Keratinocyte (primary cell): ENCODE measurements at regions not wholly inside any gene's neighbourhood (a gene's known extent, or its start where the extent isn't known, plus 50 kb on each side); places are given as distances from the start of the nearest gene placed in this dataset.

Experiments used
- DNase-seq: peaks from one replicate; pipeline ENCODE4 v3.0.0-alpha.2; 2011; ENCODE audit warnings: low read depth, missing footprints, low spot score
- FAIRE-seq: peaks from 2 replicates; lab custom pipeline; 2011; peaks lifted over from hg19 to GRCh38; lab: Jason Lieb, UNC
- H2AFZ ChIP-seq: 2 replicates; pipeline ENCODE4 v1.6.0; 2012; ENCODE audit warnings: low read length, control low read depth, inconsistent platforms; ENCODE audit not compliant: control insufficient read depth
- H3K27ac ChIP-seq: 2 replicates; pipeline ENCODE4 v1.5.1; 2011; ENCODE audit warnings: low read length; ENCODE audit not compliant: control insufficient read depth, insufficient read depth
- H3K27me3 ChIP-seq: 3 replicates; pipeline ENCODE4 v1.6.0; 2011; ENCODE audit warnings: low read length; ENCODE audit not compliant: control insufficient read depth, insufficient read depth; ENCODE audit errors: extremely low read depth
- H3K36me3 ChIP-seq, 2 experiments: 2 replicates in 1 of 2; 3 replicates in 1 of 2; pipeline ENCODE4 v1.5.1; 2011; ENCODE audit warnings: low read length in 2 of 2, mild to moderate bottlenecking in 1 of 2; ENCODE audit not compliant: control insufficient read depth in 2 of 2, insufficient read depth in 2 of 2; ENCODE audit errors: extremely low read depth in 1 of 2
- H3K4me1 ChIP-seq: 3 replicates; pipeline ENCODE4 v1.5.1; 2011; ENCODE audit warnings: low read length; ENCODE audit not compliant: control insufficient read depth, insufficient read depth; ENCODE audit errors: extremely low read depth
- H3K4me2 ChIP-seq: 3 replicates; pipeline ENCODE4 v1.6.0; 2011; ENCODE audit warnings: low read depth, low read length; ENCODE audit not compliant: control insufficient read depth, insufficient read depth; ENCODE audit errors: extremely low read depth
- H3K4me3 ChIP-seq, 3 experiments: fragments of 200-600 bp in 1 of 3; sonication (generic) in 1 of 3; 2 replicates in 2 of 3; 3 replicates in 1 of 3; pipeline ENCODE4 v1.5.1; 2011 to 2016; ENCODE audit warnings: low read length in 3 of 3, mild to moderate bottlenecking in 3 of 3, control low read depth in 2 of 3, inconsistent platforms in 1 of 3, low read depth in 1 of 3, mixed read lengths in 1 of 3, mixed run types in 1 of 3, moderate library complexity in 1 of 3; ENCODE audit not compliant: control insufficient read depth in 2 of 3, insufficient read depth in 2 of 3; ENCODE audit errors: extremely low read depth in 1 of 3
- H3K79me2 ChIP-seq: 2 replicates; pipeline ENCODE4 v1.6.0; 2012; ENCODE audit warnings: low read length; ENCODE audit not compliant: control insufficient read depth, insufficient read depth
- H3K9ac ChIP-seq: 3 replicates; pipeline ENCODE4 v1.6.0; 2011; ENCODE audit warnings: low read length; ENCODE audit not compliant: control insufficient read depth, insufficient read depth; ENCODE audit errors: extremely low read depth
- H3K9me1 ChIP-seq: 3 replicates; pipeline ENCODE4 v1.6.0; 2011; ENCODE audit warnings: low read length; ENCODE audit not compliant: control insufficient read depth, insufficient read depth; ENCODE audit errors: extremely low read depth
- H3K9me3 ChIP-seq: 2 replicates; pipeline ENCODE4 v1.5.1; 2012; ENCODE audit warnings: low read depth, low read length; ENCODE audit not compliant: control insufficient read depth
- H4K20me1 ChIP-seq: 3 replicates; pipeline ENCODE4 v1.6.0; 2011; ENCODE audit warnings: low read length; ENCODE audit not compliant: control insufficient read depth, insufficient read depth; ENCODE audit errors: extremely low read depth
- EZH2 ChIP-seq: IDR thresholded peaks from one replicate; pipeline ENCODE4 v1.6.1; 2012; ENCODE audit warnings: inconsistent platforms, mild to moderate bottlenecking, low read length, moderate library complexity
- dilution Hi-C: fragments of 300-500 bp; cut with MboI; formaldehyde crosslinking; loops from one replicate; pipeline ENCODE4 v1.7.0; 2020; ENCODE audit warnings: low sequenced_read_pairs; ENCODE audit not compliant: extremely low pct_ligation_motif_present
- TF ChIP-seq, protein P1 (sequence below), 3 experiments: IDR thresholded peaks in 1 of 3; conservative IDR thresholded peaks in 1 of 3; optimal IDR thresholded peaks in 1 of 3; 2 replicates in 2 of 3; 3 replicates in 1 of 3; pipeline versions ENCODE3 to v1.5.1; 2011; ENCODE audit warnings: low read length in 3 of 3, mild to moderate bottlenecking in 3 of 3, moderate library complexity in 2 of 3, control low read depth in 1 of 3, inconsistent platforms in 1 of 3; ENCODE audit not compliant: insufficient read depth in 2 of 3; ENCODE audit errors: extremely low read depth in 1 of 3

DNA sequence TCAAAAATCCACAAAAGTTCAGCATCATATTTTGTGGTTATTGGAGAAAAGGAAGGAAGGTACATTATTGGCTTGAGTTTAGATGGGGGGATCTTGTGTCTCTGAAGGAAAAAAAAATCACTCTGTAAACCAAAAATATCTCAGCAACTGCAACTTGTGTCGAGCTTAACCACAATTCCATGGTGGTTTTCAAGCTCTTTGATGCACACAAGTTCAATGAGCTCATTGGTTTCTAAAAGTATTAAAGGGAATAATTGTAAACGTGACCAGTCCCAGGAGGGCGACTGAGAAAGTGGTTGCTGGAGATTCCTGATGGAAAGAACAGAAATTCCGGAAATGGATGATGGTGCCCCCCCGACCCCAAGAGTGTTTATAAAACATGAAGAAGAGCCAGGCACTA is 173.8 kb downstream of the PSAT1 start:
- no peak for DNase-seq
- no peaks in the 10 kb centered on the region for H3K4me1 ChIP-seq
- H3K9me1 ChIP-seq: no peaks in the 10 kb centered on the region
- H3K27me3 ChIP-seq: no peaks in the 10 kb centered on the region
- H3K4me3 ChIP-seq: no peak overlapping the region
- H3K9ac ChIP-seq: no peak overlapping the region
- no peaks in the 10 kb centered on the region for H4K20me1 ChIP-seq
- no peak overlapping the region for H3K4me2 ChIP-seq
- no peaks in the 10 kb centered on the region for H3K9me3 ChIP-seq
- H2AFZ ChIP-seq: no peak overlapping the region
- TF ChIP-seq, protein P1, sequence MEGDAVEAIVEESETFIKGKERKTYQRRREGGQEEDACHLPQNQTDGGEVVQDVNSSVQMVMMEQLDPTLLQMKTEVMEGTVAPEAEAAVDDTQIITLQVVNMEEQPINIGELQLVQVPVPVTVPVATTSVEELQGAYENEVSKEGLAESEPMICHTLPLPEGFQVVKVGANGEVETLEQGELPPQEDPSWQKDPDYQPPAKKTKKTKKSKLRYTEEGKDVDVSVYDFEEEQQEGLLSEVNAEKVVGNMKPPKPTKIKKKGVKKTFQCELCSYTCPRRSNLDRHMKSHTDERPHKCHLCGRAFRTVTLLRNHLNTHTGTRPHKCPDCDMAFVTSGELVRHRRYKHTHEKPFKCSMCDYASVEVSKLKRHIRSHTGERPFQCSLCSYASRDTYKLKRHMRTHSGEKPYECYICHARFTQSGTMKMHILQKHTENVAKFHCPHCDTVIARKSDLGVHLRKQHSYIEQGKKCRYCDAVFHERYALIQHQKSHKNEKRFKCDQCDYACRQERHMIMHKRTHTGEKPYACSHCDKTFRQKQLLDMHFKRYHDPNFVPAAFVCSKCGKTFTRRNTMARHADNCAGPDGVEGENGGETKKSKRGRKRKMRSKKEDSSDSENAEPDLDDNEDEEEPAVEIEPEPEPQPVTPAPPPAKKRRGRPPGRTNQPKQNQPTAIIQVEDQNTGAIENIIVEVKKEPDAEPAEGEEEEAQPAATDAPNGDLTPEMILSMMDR (optimal IDR thresholded peaks at IDR 0.05 in 1 of 3, IDR thresholded peaks at IDR 0.05 in 1 of 3, conservative IDR thresholded peaks at IDR 0.05 in 1 of 3; ENCODE audit: extremely low read depth in 1 of 3, insufficient read depth in 2 of 3, low read length in 3 of 3): no peak
- TF ChIP-seq EZH2: no peak
- no peak overlapping the region for H3K27ac ChIP-seq
- dilution Hi-C loops: no loop called here
- FAIRE-seq: no peak
- no peaks in the 10 kb centered on the region for H3K36me3 ChIP-seq
- no peaks in the 10 kb centered on the region for H3K79me2 ChIP-seq

DNA sequence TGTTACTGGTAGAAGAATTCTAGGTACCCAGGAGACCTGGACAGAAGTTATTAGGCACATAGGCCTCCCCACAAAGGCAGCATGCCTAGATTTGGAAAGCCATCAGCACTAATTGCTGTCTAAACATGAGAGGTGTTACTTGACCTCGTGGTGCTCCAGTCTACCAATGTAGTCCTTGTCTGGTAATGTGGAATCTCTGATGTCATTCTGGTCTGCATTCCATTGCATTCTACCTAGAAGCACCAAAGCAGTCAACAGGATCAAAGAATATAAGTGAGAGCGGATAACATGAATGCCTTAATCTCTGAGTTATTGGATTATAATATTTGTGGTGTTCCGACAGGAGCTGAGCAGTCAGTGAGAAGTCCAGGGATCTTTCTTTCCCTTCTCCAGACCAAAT is 175.2 kb downstream of the PSAT1 start:
- TF ChIP-seq, protein P1 (optimal IDR thresholded peaks at IDR 0.05 in 1 of 3, IDR thresholded peaks at IDR 0.05 in 1 of 3, conservative IDR thresholded peaks at IDR 0.05 in 1 of 3; ENCODE audit: extremely low read depth in 1 of 3, insufficient read depth in 2 of 3, low read length in 3 of 3): no peak
- TF ChIP-seq EZH2: no peak
- no peak for FAIRE-seq
- dilution Hi-C loops: no loop called here

More for the DNA sequence above, 175.2 kb downstream of the PSAT1 start:
- Histone ChIP-seq H4K20me1 (no peaks in the 10 kb centered on the region), H3K79me2 (no peaks in the 10 kb centered on the region), H3K9ac (no peak overlapping the region), H3K36me3 (no peaks in the 10 kb centered on the region), H3K4me2 (no peak overlapping the region), H3K4me1 (no peaks in the 10 kb centered on the region), H3K9me3 (no peaks in the 10 kb centered on the region), H3K9me1 (no peaks in the 10 kb centered on the region), H2AFZ (no peak overlapping the region), H3K4me3 (no peak overlapping the region), H3K27ac (no peak overlapping the region), H3K27me3 (no peaks in the 10 kb centered on the region)
- no peak for DNase-seq
